GM18858 (cell line): ENCODE measurements at regions not wholly inside any gene's neighbourhood (a gene's known extent, or its start where the extent isn't known, plus 50 kb on each side); places are given as distances from the start of the nearest gene placed in this dataset.

Experiments
- ATAC-seq: cut with Tn5 transposase; IDR thresholded peaks from one replicate; pipeline ENCODE4 v1.9.1; 2021; ENCODE audit not compliant: unreplicated experiment

GRCh38 chr22:48563118-48563965, 1264.3 kb downstream of the BRD1 start:
- no peak for ATAC-seq

- no peak for ATAC-seq
Measured at GRCh38 chr22:48561676-48562075, 1266.0 kb downstream of the BRD1 start.

- no peak for ATAC-seq
Measured at GRCh38 chr22:48560836-48561235, 1266.8 kb downstream of the BRD1 start.

GRCh38 chr22:48560389-48560751, 1267.3 kb downstream of the BRD1 start:
- no peak for ATAC-seq

- ATAC-seq = no peak
Measured at GRCh38 chr22:48559647-48560388, 1267.9 kb downstream of the BRD1 start.

- no peak for ATAC-seq
Measured at GRCh38 chr22:48558606-48559402, 1268.9 kb downstream of the BRD1 start.

GRCh38 chr22:48558016-48558415, 1269.7 kb downstream of the BRD1 start:
- no peak for ATAC-seq

GRCh38 chr22:48557473-48557872, 1270.2 kb downstream of the BRD1 start:
- ATAC-seq = no peak

- ATAC-seq = no peak
Measured at GRCh38 chr22:48556751-48557150, 1270.9 kb downstream of the BRD1 start.

GRCh38 chr22:48556222-48556621, 1271.5 kb downstream of the BRD1 start:
- ATAC-seq = no peak

GRCh38 chr22:48555606-48556005, 1272.1 kb downstream of the BRD1 start:
- ATAC-seq = no peak

GRCh38 chr22:48554893-48555572, 1272.6 kb downstream of the BRD1 start:
- no peak for ATAC-seq

GRCh38 chr22:48553694-48554308, 1273.9 kb downstream of the BRD1 start:
- ATAC-seq = no peak

- ATAC-seq = no peak
Measured at GRCh38 chr22:48553119-48553518, 1274.6 kb downstream of the BRD1 start.

GRCh38 chr22:48551716-48552268, 1275.9 kb downstream of the BRD1 start:
- ATAC-seq = no peak

GRCh38 chr22:48551061-48551460, 1276.6 kb downstream of the BRD1 start:
- no peak for ATAC-seq

GRCh38 chr22:48548391-48548790, 1279.3 kb downstream of the BRD1 start:
- ATAC-seq = no peak

GRCh38 chr22:48547971-48548370, 1279.7 kb downstream of the BRD1 start:
- ATAC-seq = no peak

- ATAC-seq = no peak
Measured at GRCh38 chr22:48546653-48547424, 1280.8 kb downstream of the BRD1 start.
